Middle frontal gyrus (tissue), 1 donor: ENCODE measurements at regions not wholly inside any gene's neighbourhood (a gene's known extent, or its start where the extent isn't known, plus 50 kb on each side); places are given as distances from the start of the nearest gene placed in this dataset.
"Not testable (repeated sequence)": the region's sequence is repeated elsewhere in the genome, so short reads cannot be mapped to it uniquely, and the experiment has no call there.

Experiments
- DNase-seq: peaks from one replicate; pipeline ENCODE4 v3.0.0-alpha.2; 2015; ENCODE audit warnings: low spot score; ENCODE audit errors: extremely low spot score

GRCh38 chr6:167751579-167752115 is 75.1 kb upstream of the AFDN start:
- no peak for DNase-seq

- DNase-seq: not testable (repeated sequence)
Measured at GRCh38 chr6:167753281-167753680, 73.4 kb upstream of the AFDN start.

DNA sequence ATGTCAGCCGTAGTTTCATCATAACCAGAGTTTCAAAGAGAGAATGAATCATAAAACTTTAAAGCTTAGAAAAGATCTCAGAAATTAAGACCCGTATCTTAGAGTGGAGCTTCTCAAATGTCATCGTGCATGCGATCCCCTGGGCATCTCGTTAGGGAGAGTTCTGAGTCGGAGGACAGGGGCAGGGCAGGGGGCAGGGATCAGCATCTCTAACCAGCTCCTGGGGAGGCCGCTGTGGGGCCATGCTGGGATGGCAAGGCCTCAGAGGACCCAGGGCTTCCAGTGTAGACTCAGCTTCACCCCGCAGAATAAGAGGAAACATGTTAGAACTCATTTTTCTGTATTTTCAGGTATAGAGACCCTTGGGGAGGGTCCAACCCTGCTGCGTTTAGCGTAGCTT is 72.0 kb upstream of the AFDN start:
- no peak for DNase-seq

DNA sequence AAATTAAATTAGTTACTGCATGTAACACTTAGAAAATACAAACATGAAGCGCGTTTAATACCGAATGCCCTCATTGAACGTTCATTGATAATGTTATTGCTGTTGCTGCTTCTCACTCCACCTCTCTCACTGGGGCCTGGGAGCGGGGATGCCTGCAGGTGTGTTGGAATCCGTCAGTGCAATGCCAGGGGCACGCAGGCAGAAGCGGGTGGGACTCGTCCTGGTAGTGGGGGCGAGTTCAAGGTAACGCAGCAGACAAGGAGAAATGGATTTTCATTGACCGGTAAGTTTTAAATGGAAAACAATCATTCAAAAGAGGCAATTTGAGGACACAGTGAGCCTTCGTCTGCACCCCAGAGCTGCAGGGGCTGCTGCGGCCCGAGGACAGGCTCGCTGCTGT is 71.2 kb upstream of the AFDN start:
- no peak for DNase-seq

- no peak for DNase-seq
Measured at GRCh38 chr6:167756597-167756996, 70.1 kb upstream of the AFDN start.

GRCh38 chr6:167757249-167757648 is 69.5 kb upstream of the AFDN start:
- no peak for DNase-seq

- no peak for DNase-seq
Measured at GRCh38 chr6:167757821-167758220, 68.9 kb upstream of the AFDN start.

DNA sequence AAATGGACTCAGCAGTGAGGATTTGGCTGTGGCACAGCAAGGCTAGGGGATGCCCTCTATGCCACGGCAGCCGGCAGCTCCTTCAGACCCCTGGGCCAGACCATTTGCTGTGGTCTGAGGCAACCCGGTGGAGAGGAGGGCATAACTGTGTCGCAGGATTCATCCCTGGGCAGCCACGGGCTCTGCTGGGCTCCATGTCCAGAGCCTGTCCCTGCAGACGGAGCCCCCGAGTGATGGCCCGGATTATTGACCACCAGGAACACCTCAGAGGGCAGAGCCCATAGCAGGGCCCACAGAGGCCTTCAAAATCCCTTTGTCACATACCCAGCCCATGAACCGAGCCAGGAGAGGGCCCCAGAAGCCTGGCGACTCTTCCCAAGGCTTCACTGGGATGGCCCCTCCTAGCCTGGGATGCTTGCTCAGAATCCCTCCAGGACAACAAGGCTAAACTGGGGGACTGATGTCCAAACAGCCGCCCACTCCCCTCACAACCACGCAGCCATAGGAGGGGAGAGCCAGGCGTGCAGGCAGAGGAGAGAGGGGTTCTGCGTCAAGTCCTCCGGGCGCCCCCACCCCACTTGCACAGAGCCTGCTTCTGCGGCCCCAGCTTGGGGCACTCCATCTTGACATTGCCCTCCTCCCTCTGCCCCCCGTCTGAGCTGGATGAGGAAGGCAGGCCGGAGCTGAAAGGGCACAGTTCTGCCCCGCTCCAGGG is 68.2 kb upstream of the AFDN start:
- DNase-seq: no peak

- no peak for DNase-seq
Measured at GRCh38 chr6:167759206-167759605, 67.5 kb upstream of the AFDN start.

GRCh38 chr6:167759912-167760311 is 66.8 kb upstream of the AFDN start:
- DNase-seq: no peak

GRCh38 chr6:167760979-167761793 is 65.5 kb upstream of the AFDN start:
- DNase-seq: no peak

GRCh38 chr6:167761794-167762258 is 64.9 kb upstream of the AFDN start:
- DNase-seq: no peak

DNA sequence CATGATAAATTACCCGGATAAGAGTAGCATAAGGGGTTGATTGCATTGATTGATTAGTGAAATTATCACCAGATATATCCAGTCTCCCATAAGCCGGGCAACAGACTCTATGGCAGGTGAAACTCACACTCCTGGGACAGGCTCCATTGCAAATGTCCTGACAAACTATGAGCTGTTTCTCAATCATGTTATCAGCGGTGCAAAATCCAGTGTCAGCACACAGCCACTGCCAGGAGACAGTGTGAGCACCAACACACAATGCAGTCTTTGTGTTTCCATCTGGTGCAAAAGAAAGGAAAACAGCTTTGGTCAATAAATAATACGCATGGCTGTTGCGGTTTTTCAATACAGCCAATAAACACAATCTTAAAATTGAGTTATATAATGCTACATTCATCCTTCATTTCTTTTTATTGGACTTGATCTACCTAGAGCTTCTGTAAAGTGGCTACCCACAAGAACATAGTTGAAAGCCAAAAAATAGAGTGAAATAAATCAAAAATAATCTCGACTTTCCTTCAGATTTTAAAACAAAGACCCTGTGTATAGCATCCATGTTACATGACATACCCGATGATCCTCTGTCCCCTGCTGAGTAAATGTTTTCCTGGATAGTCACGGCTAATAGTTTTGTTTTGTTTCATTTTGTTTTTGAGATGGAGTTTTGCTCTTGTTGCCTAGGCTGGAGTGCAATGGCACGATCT is 64.3 kb upstream of the AFDN start:
- DNase-seq: peak; percentile 11

DNA sequence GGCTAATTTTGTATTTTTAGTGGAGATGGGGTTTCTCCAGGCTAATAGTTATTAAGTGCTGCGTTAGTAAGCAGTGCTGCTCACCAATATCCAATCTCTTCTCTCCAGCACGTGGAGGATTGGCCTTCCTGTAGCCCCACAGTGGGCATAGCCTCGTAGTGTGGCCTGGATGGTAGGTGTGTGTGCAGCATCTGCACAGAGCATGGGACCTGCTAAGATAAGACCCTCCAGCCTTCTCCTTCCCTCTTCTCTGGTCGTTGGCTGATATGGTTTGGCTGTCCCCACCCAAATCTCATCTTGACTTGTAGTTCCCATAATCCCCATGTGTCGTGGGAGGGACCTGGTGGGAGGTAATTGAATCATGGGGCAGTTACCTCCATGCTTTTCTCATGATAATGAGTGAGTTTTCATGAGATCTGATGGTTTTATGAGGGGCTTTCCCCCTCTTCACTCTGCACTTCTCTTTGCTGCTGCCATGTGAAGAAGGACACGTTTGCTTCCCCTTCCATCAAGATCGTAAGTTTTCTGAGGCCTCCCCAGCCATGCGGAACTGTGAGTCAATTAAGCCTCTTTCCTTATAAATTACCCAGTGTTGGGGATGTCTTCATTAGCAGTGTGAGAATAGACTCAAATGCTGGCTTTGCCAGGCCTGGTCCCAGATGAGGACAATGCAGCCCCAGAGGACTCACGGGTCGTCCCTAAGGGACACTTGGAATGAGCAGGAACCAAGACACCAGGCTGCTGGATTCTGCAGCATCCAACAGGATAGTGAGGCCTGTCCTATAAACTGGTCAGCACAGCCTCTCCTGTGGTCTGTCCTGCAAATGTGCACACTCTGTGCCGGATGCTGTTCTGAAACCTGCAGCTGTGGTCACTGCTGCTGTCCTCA is 63.4 kb upstream of the AFDN start:
- DNase-seq: no peak

DNA sequence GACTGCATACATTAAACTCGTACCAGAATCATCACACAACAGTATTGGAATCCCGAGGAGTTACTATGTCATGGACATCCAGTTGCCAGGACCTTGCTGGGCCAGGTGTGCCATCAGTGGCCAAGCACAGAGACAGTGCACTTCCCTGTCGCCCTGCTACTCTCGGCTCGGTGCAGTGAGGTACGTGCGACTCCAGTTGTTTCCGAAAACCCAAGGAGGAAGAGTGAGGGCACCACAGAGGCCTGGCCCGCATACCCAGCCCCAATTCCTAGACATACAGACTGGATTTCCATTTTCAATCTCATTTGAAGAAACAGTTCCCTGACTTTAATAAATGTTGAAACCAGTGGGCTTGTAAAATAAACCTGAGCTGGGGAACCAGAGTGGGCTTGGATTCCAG is 62.5 kb upstream of the AFDN start:
- no peak for DNase-seq

DNA sequence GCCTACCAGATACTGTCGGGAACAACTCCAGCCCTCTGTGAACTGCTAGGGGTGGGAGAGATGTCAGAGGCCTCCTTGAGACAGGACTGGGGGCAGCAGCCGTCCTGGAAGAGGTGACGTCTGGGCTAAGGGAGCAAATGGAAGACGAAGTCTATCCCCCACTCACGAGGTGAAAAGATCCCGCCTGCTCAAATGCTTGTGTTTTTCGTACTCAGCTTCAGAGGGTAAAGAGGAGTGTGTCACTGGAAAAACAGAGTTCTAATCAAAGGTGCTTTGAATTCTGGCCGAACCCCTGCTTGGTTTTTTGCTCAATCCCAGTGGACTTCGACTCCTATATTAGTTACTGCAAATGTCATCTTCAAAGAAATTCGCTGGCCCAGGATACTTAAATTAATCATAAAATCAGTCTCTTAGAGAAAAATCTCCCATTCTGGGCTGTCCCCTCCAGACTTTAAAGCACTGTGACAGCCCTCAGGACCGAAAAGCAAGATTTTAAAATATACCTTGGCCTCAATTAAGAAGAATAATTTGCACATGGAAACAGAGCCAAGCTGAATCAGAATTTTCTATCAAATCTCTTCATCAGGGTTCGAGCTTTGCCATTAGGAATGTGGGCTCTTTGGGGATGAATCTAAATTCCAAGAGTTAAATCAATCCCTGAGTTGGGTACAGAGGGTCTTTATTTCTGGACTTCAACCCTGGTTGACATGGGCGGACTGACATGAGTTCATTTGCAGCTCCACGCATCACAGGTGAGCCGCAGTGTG is 61.8 kb upstream of the AFDN start:
- no peak for DNase-seq

DNA sequence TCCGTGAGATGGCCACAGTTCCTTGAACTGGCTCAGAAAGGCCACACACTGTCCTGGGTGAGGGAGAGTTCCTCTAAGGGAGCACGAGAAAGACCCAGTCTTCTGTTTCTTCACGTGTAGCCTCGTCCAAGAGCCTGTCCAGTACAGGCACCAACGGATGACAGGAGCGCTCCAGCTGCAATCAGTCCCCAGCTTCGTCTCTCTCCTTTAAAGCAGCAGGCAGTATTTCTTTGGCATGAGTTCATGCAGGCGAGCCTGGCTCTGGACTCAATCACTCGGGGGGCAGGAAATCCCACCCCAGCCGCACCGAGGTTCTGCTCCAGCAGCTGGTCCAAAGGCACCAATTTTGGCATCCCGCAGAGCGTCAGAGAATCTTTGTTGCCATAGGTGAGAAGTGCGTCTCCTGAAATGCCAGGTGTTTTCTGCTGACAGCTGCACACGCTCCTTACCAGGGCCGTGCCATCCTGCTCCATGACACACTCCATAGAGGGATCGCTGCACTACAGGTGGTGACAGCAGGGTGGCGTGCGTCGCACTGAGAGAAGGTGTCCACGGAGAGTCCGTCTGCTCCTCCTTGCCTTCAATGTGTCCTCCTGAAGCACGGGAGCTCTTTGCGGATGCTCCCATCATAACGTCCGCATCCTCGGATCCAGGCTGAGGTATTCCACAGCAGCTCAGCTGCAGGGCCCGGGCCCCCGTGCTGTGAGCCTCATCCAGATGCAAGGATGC is 59.6 kb upstream of the AFDN start:
- DNase-seq: no peak

GRCh38 chr6:167767715-167768107 is 59.0 kb upstream of the AFDN start:
- DNase-seq: no peak

- no peak for DNase-seq
Measured at GRCh38 chr6:167768471-167769215, 58.1 kb upstream of the AFDN start.
